Esophagus squamous epithelium (tissue), 5 donors: ENCODE measurements at regions not wholly inside any gene's neighbourhood (a gene's known extent, or its start where the extent isn't known, plus 50 kb on each side); places are given as distances from the start of the nearest gene placed in this dataset.

Experiments used
- DNase-seq: peaks from one replicate; lab custom pipeline; 2025; lab: John Stamatoyannopoulos, UW
- H3K27ac ChIP-seq, 4 donors: fragments of 200-600 bp; sonication (generic); one replicate each; pipeline ENCODE4 v1.5.1; 2016 to 2019; ENCODE audit warnings: mild to moderate bottlenecking in 1 of 4
- H3K27me3 ChIP-seq, 4 donors: fragments of 200-600 bp; sonication (generic); 1 replicate in 3 of 4; 2 replicates in 1 of 4; pipeline versions ENCODE4 v1.5.1 to v1.6.0; 2017 to 2021; ENCODE audit warnings: antibody characterized with exemption in 1 of 4
- H3K36me3 ChIP-seq, 3 donors: fragments of 200-600 bp; sonication (generic); one replicate each; pipeline ENCODE4 v1.5.1; 2016 to 2019
- H3K4me1 ChIP-seq, 3 donors: fragments of 200-600 bp; sonication (generic); one replicate each; pipeline ENCODE4 v1.5.1; 2017 to 2019
- H3K4me3 ChIP-seq, 4 donors: fragments of 200-600 bp; sonication (generic); 1 replicate in 3 of 4; 2 replicates in 1 of 4; pipeline ENCODE4 v1.5.1; 2016 to 2019; ENCODE audit warnings: mild to moderate bottlenecking in 2 of 4, moderate library complexity in 1 of 4
- H3K9me3 ChIP-seq, 3 donors: fragments of 200-600 bp; sonication (generic); one replicate each; pipeline ENCODE4 v1.5.1; 2016 to 2019
- CTCF ChIP-seq, 6 experiments: fragments of 450-650 bp in 4 of 6; fragments of 200-600 bp in 2 of 6; sonication (generic) in 2 of 6; IDR thresholded peaks; one replicate each; pipeline ENCODE4 v1.5.1; 2016 to 2019; ENCODE audit warnings: antibody characterized with exemption in 6 of 6, mild to moderate bottlenecking in 4 of 6, moderate library complexity in 4 of 6
- POLR2A ChIP-seq, 4 donors: fragments of 450-650 bp; IDR thresholded peaks; one replicate each; pipeline ENCODE4 v1.6.1; 2017; ENCODE audit warnings: antibody characterized with exemption in 4 of 4, mild to moderate bottlenecking in 4 of 4, moderate library complexity in 3 of 4
- WGBS, 2 donors: methylation state at CpG; one replicate each; pipeline ENCODE4 v1.1.5; 2018; 5-methylcytosine and 5-hydroxymethylcytosine counted together
- intact Hi-C: fragments of 100-400 bp; cut with DNase I; formaldehyde crosslinking; loops from one replicate; pipeline ENCODE4 v1.15.0; 2022
- donor health status: DM: yes; HTN: yes; CAD: no.

- no peaks in the 10 kb centered on the region for H3K27me3 ChIP-seq
- intact Hi-C loops, result no loop called here
- no peak for DNase-seq
- TF ChIP-seq CTCF (IDR thresholded peaks at IDR 0.05), result no peak
- no peak for TF ChIP-seq POLR2A (IDR thresholded peaks at IDR 0.05)
- no peaks in the 10 kb centered on the region for H3K9me3 ChIP-seq
- no peak overlapping the region for H3K27ac ChIP-seq
- no peaks in the 10 kb centered on the region for H3K36me3 ChIP-seq
- H3K4me1 ChIP-seq, result no peaks in the 10 kb centered on the region
- H3K4me3 ChIP-seq, result no peak overlapping the region
- WGBS, 2 donors, result 17 to 29% methylated on average over 1 of the region's 1 CpG
Measured at GRCh38 chr6:23170049-23170448, 600.7 kb downstream of the HDGFL1 start.

- intact Hi-C loops, result no loop called here
- H3K36me3 ChIP-seq, result no peaks in the 10 kb centered on the region
- TF ChIP-seq CTCF (IDR thresholded peaks at IDR 0.05) (no peak), POLR2A (IDR thresholded peaks at IDR 0.05) (no peak)
- no peaks in the 10 kb centered on the region for H3K27me3 ChIP-seq
- no peaks in the 10 kb centered on the region for H3K9me3 ChIP-seq
- 23 to 44% methylated on average over 3 of the region's 3 CpGs for WGBS, 2 donors
- H3K27ac ChIP-seq, result no peak overlapping the region
- no peaks in the 10 kb centered on the region for H3K4me1 ChIP-seq
- no peak overlapping the region for H3K4me3 ChIP-seq
- no peak for DNase-seq
Measured at GRCh38 chr6:23173234-23173633, 603.9 kb downstream of the HDGFL1 start.

DNA sequence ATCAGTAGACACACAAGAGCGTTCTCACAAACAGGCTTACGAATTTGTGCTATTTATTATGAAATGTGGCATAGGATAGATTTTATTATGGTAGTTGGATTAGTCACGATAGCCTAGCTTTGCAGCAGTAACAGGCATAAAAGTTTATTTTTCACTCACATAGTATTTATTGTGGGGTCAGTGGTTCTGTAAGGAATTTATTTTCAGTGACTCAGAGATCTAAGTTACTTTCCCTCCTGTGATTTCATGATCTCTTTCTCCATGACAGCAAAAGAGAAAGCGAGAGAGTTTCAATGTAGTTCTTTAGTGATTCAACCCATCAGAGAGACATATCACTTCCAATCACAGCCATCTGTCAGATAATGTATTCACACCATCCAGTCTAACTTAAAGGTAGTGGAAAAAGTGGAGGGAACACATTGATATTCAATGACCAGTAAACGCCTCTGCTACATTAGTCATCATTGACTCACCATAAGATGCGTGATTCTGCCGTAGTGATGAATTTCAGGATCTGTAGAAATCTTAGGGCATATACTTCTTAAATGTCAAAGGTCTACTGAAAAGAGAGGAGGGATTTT is 605.5 kb downstream of the HDGFL1 start:
- no peaks in the 10 kb centered on the region for H3K4me1 ChIP-seq
- no peaks in the 10 kb centered on the region for H3K36me3 ChIP-seq
- TF ChIP-seq POLR2A (IDR thresholded peaks at IDR 0.05), result no peak
- no peaks in the 10 kb centered on the region for H3K27me3 ChIP-seq
- 37 to 52% methylated on average over 7 of the region's 7 CpGs for WGBS, 2 donors
- no peak overlapping the region for H3K27ac ChIP-seq
- no peak for DNase-seq
- intact Hi-C loops, result no loop called here
- no peaks in the 10 kb centered on the region for H3K9me3 ChIP-seq
- H3K4me3 ChIP-seq, result no peak overlapping the region

DNA sequence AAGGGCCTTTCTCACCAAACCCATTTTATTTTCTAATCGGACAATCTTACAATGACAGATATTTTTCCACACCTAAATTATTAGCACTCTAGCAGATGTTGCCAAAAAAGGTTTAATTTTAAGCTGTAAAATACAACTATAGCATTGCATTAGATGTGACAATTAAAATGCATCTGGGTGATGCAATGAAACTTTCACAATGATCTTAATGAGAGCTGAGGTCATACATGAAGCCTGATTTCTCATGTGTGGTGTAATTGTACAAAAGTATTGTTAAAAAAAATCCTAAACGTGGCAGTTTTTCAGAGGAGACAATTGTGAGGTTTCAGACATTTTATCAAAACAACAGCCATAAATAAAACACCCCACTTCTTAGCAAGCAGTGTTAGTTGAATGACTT is 606.0 kb downstream of the HDGFL1 start:
- WGBS, 2 donors, result 34 to 35% methylated on average over 2 of the region's 2 CpGs
- Histone ChIP-seq H3K9me3 (no peaks in the 10 kb centered on the region), H3K27me3 (no peaks in the 10 kb centered on the region), H3K27ac (no peak overlapping the region), H3K4me1 (no peaks in the 10 kb centered on the region), H3K4me3 (no peak overlapping the region), H3K36me3 (no peaks in the 10 kb centered on the region)
- intact Hi-C loops, result no loop called here
- DNase-seq, result no peak
- TF ChIP-seq POLR2A (IDR thresholded peaks at IDR 0.05) (no peak), CTCF (IDR thresholded peaks at IDR 0.05) (no peak)

DNA sequence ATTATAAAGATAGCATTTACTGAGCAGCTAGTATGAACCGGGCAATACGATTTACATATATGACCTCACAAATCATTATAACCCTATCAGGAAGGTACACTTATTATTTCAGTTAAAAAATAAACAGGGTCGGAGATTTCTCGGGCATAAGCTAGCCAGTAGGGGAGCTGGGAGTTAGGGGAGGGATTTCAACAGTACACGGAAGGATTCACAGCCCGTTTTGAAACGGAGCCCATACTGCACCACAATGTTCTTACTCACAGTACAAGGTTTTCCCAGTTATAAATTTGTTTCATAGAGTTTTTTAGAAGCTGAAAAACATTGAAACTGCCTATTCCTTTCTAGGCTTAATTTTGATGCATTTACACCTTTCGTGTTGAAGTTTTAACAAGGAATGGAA is 607.1 kb downstream of the HDGFL1 start:
- intact Hi-C loops, result no loop called here
- 92% methylated on average over 8 of the region's 8 CpGs for WGBS, 2 donors
- H3K4me1 ChIP-seq, result no peaks in the 10 kb centered on the region
- no peaks in the 10 kb centered on the region for H3K27me3 ChIP-seq
- no peak for DNase-seq
- H3K4me3 ChIP-seq, result no peak overlapping the region
- H3K36me3 ChIP-seq, result no peaks in the 10 kb centered on the region
- H3K9me3 ChIP-seq, result no peaks in the 10 kb centered on the region
- H3K27ac ChIP-seq, result no peak overlapping the region
- TF ChIP-seq POLR2A (IDR thresholded peaks at IDR 0.05) (no peak), CTCF (IDR thresholded peaks at IDR 0.05) (no peak)

DNA sequence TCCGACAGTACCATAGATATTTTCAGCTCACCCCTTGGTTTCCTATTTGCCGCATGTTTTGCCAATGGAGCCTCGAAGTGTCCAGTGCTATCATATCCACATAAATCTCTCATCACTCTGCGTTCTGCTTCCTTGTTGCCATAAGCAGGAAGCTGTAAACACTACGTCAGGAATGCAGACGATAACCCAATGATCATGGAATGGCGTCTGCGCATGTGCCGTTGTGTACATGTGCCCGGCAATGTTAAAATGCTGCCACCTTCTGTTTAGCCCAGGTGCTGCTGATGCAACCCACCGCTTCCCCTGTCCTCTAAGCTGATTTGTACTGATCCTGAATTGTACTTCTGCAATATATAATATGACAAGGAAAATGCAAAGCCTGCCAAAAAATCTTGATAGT is 607.5 kb downstream of the HDGFL1 start:
- DNase-seq, result no peak
- H3K4me1 ChIP-seq, result no peaks in the 10 kb centered on the region
- H3K27ac ChIP-seq, result no peak overlapping the region
- H3K27me3 ChIP-seq, result no peaks in the 10 kb centered on the region
- H3K9me3 ChIP-seq, result no peaks in the 10 kb centered on the region
- H3K4me3 ChIP-seq, result no peak overlapping the region
- intact Hi-C loops, result no loop called here
- 85% methylated on average over 11 of the region's 11 CpGs for WGBS, 2 donors
- no peaks in the 10 kb centered on the region for H3K36me3 ChIP-seq
- TF ChIP-seq CTCF (IDR thresholded peaks at IDR 0.05) (no peak), POLR2A (IDR thresholded peaks at IDR 0.05) (no peak)
